Activated CD4-positive, alpha-beta T cell treated with anti-CD3 and anti-CD28 coated beads for 48 hours (primary cell): ENCODE measurements at regions not wholly inside any gene's neighbourhood (a gene's known extent, or its start where the extent isn't known, plus 50 kb on each side); places are given as distances from the start of the nearest gene placed in this dataset.
"Not testable (repeated sequence)": the region's sequence is repeated elsewhere in the genome, so short reads cannot be mapped to it uniquely, and the experiment has no call there.

Experiments used
- DNase-seq: peaks from one replicate; pipeline ENCODE4 v3.0.0-alpha.2; 2020

- no peak for DNase-seq
These were observed 147.8 kb upstream of the ARHGAP20 start for GRCh38 chr11:110859998-110860397.

DNA sequence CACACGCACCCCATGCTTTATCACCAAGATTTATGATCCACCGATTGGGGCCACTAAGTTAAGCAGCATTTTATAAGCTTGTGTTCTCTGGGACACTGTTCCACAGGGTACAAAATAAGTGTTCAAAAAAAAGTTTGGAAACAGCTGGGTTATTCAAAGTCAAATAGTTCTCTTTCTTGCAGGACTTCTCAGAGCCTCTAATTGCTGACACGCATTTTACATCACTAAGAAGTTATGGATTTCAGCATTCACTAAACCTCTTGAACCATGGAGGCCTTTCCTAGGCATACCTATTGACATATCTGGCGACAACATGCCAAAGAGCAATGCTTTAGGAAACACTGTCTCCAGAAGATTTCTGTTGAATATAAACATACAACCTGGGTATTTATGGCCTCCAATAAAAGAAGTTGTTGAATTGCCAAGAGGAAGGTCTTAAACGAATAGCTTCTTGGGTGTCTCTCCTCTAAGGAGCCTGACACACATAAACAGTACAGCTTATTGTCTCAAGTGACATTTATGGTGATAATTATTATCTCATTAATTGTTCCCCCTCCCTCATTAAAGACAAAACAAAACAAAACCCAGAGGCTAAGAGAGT is 147.1 kb upstream of the ARHGAP20 start:
- no peak for DNase-seq

DNA sequence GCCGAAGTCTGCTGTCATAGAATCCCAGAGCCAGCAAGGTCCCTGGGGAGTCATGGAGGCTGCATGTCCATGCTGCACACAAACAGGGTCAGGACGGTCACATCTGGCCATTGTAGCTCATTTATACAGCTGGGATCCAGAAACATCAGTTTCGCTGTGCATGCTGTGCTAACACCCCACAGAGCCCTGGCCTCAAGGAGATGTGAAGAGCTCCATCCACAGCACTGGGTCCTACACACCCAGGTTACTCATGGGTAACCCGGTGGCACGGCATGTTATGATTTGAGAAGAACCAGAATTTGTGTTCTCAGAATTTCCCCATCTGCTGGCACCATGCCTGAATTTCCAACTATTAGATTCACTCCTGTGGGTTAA is 146.3 kb upstream of the ARHGAP20 start:
- DNase-seq = no peak

- DNase-seq = no peak
These were observed 145.8 kb upstream of the ARHGAP20 start for GRCh38 chr11:110857892-110858546.

GRCh38 chr11:110856996-110857812 is 145.0 kb upstream of the ARHGAP20 start:
- DNase-seq = no peak

GRCh38 chr11:110856340-110856739 is 144.1 kb upstream of the ARHGAP20 start:
- no peak for DNase-seq

- DNase-seq = no peak
These were observed 143.0 kb upstream of the ARHGAP20 start for GRCh38 chr11:110855191-110855590.

DNA sequence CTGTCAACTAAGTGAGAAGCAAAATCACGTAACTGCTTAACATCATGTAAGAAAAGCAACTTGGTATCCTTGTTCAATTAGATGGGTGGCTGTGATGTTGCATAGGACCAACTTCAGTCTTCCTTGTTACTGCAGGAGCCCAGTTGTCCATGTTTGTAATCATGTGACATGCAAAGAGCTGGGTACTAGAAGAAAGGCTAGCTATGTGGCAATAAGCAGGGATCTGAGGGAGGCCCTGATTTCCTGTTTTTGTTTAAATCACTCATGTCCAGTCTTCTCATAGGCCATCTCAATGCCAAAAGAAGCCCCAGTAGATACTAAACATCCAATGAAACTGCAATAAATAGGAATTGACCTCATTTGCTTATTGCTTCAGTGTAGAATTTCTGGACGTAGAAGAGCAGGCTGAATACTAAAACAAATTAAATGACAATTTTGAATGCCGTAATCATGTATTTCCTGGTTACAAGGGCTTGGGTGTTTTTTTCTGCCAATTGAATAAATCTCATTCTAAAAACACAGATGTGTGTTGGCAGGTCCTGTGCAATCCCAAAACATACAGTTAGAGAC is 140.8 kb upstream of the ARHGAP20 start:
- no peak for DNase-seq

- no peak for DNase-seq
These were observed 138.6 kb upstream of the ARHGAP20 start for GRCh38 chr11:110850846-110851245.

GRCh38 chr11:110843053-110843452 is 130.8 kb upstream of the ARHGAP20 start:
- DNase-seq = not testable (repeated sequence)

GRCh38 chr11:110838808-110839207 is 126.6 kb upstream of the ARHGAP20 start:
- DNase-seq = no peak

- DNase-seq = no peak
These were observed 125.4 kb upstream of the ARHGAP20 start for GRCh38 chr11:110837603-110838002.

- no peak for DNase-seq
These were observed 122.9 kb upstream of the ARHGAP20 start for GRCh38 chr11:110835106-110835505.

- no peak for DNase-seq
These were observed 120.8 kb upstream of the ARHGAP20 start for GRCh38 chr11:110833033-110833484.

DNA sequence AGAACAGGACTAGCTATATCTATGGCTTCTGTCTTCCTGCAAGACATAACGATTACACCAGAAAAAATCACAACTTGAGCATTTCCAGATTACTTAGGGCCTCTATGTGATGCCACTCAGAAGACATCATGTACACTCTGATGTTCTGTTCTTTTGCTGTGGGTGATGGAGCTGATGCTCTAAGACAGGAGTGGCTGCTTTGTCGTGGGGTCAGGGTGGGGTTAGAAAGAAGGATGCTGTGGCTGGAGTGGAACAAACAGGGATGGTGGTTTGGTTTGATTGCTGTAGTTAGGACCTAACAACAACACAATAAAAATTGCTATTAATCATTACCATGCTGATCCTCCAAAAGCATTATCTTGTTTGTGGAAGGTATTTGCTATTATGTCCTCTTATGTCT is 120.3 kb upstream of the ARHGAP20 start:
- DNase-seq = no peak

DNA sequence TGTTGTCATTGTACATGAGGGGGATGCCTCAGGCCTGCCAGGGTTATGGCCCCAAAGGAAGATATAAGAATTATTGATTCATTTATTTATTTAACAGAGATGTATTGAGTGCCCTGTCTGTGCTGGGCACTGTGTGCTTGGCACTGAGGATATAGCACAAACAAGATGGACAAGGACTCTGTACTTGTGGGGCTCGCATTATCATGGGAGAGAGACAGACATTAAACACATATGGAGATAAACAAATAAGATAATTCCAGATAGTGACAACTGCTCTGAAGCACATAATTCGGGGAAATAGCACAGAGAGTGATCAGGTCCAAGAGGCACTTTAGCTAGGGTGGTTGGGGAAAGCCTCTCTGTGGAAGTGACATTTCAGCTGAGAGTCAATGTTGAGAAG is 119.8 kb upstream of the ARHGAP20 start:
- DNase-seq = no peak

DNA sequence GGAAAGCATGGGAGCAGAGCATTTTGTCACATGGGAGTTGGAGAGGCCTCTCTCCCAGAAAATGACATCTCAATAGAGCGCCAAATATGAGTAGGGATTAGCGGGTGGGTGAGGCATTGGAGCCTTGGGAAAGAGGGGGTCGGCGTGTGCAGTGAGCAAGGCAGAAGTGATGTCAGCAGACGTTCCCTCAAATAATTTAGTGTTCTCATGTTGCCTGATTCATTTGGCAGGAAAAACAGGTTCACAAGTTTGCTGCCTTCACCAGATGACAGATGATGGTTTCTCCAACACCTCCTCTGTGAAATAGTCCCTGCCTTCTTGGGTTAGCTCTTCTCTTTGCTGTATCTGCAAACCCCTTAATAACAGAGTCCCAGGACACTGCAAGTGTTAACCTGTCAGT is 118.5 kb upstream of the ARHGAP20 start:
- DNase-seq = no peak

- no peak for DNase-seq
These were observed 118.1 kb upstream of the ARHGAP20 start for GRCh38 chr11:110830344-110830743.

GRCh38 chr11:110829873-110830272 is 117.6 kb upstream of the ARHGAP20 start:
- DNase-seq = no peak

- no peak for DNase-seq
These were observed 115.8 kb upstream of the ARHGAP20 start for GRCh38 chr11:110828086-110828485.

DNA sequence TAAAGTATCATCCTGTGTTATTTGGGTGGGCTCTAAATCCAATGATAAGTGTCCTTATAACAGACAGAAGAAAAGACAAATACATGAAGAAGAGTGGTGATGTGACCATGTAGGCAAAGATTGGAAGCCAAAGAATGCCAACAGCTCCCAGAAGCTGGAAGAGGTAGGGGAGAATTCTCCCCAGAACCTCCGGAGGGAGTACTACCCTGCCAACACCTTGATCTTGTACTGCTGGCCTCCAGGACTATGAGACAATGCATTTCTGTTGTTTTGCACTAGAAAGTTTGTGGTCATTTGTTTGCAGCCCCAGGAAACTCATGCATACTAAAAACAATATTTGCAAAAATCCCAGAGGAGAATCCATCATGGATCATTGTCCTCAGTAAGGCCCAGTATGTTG is 115.0 kb upstream of the ARHGAP20 start:
- DNase-seq = no peak

- DNase-seq = no peak
These were observed 112.8 kb upstream of the ARHGAP20 start for GRCh38 chr11:110824912-110825620.
